GM19463 (cell line): ENCODE measurements at regions not wholly inside any gene's neighbourhood (a gene's known extent, or its start where the extent isn't known, plus 50 kb on each side); places are given as distances from the start of the nearest gene placed in this dataset.
A peak's percentile ranks its signal among the peaks of the same experiment; 100 is the strongest.

Experiments used
- ATAC-seq: cut with Tn5 transposase; IDR thresholded peaks from one replicate; pipeline ENCODE4 v1.9.1; 2021; ENCODE audit warnings: mild to moderate bottlenecking, moderate library complexity; ENCODE audit not compliant: unreplicated experiment

- ATAC-seq, result no peak
These were observed 213.7 kb upstream of the NR4A3 start for GRCh38 chr9:99607842-99608448.

- no peak for ATAC-seq
These were observed 207.3 kb upstream of the NR4A3 start for GRCh38 chr9:99614341-99614740.

GRCh38 chr9:99621040-99621439, 200.6 kb upstream of the NR4A3 start:
- no peak for ATAC-seq

- no peak for ATAC-seq
These were observed 199.0 kb upstream of the NR4A3 start for GRCh38 chr9:99622679-99623078.

GRCh38 chr9:99623780-99624364, 197.8 kb upstream of the NR4A3 start:
- ATAC-seq, result no peak

DNA sequence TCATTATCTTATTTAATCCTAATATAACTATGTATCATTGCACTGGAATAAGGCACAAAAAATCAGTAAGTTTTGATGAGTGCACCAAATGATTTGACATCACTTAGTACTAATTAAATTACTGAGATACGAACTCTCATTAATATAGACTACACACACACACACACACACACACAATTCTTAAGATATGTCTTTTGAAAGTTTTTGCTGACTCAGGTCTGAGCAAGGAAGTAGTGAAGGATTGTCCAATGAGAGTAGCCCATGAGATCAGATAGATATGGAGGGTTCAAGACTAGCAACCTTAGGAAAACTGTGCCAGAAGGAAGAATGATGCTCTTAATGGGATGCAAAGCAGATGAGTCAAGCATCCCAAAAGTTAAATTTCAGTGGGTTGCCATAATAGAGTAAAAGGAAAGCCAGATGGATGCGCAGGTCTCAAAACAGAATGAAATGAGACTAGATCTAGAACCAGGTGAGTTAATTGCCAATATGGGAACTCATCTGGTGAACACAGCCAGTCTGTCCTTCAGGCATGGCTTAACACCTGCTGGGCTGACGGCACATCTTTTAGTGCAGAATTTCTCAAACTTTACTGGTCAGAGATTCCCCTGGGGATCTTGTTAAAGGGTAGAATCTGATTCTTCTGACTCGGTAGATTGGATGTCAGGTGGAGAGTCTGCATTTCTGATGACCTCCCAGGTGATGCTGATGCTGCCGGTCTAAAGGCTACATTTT, 197.0 kb upstream of the NR4A3 start:
- no peak for ATAC-seq

DNA sequence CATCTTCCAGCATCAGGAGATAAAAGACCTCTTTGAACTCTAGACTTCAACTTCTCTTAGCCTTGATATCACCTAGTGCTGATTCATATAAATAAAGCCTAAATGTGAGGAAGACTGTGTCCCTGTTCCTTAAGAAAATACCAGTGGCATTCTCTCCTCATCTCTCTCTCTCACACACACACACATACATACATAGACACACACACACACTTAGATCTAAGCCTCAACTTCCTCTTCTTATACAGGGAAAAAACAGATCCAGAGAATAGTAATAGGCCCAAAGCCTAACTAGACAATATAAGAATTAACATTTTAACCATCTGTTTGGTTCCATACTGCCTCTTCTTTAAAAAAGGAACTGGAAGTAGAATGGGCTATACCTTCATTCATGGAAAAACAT, 195.3 kb upstream of the NR4A3 start:
- ATAC-seq, result no peak

- no peak for ATAC-seq
These were observed 193.4 kb upstream of the NR4A3 start for GRCh38 chr9:99628285-99628684.

- no peak for ATAC-seq
These were observed 192.7 kb upstream of the NR4A3 start for GRCh38 chr9:99628849-99629620.

DNA sequence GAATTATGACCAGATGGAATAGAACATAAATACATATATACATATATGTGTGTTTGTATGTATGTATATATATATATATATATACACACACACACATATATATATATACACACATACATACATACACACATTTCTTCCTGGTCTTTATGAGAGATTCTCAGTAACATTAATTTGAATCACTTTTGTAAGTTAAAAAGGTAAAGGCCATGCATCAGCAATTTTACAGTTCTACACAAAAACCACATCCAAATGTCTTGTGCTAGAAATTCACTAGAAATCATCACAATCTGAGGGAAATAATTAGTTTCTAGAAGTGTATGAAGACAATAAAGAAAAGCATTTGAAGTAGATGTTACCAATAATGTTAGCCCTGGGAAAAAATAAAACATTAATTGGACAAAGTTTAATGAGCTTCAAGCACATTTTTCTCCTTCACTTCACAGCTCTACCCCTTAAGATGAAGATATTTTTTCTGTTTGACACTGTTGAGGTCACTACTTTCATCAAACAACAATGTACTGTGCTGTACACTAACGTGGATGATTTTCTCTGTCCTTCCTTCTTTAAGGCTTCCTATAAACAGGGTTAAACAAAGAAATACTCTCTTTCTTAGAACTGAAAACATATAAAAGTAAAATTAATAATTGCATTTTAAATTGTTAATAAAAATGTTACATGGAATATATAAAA, 189.2 kb upstream of the NR4A3 start:
- no peak for ATAC-seq

DNA sequence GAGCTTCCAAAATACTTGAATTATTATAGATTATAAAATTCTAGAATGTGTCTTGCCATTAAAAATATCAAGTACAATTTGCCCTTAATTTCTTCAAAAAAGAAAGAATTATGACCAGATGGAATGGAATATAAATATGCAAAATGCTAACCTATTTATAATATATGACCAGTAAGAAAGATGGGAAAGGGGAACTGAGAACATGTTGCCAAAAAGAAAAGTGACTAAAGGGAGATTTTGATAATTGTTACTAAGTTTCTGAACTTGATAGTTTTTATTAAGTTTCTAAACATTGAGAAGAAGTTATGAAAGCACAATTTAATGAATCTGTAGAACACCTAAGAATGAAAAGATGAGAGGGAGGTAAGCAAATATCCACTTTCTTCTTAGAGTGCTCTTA, 188.4 kb upstream of the NR4A3 start:
- no peak for ATAC-seq

DNA sequence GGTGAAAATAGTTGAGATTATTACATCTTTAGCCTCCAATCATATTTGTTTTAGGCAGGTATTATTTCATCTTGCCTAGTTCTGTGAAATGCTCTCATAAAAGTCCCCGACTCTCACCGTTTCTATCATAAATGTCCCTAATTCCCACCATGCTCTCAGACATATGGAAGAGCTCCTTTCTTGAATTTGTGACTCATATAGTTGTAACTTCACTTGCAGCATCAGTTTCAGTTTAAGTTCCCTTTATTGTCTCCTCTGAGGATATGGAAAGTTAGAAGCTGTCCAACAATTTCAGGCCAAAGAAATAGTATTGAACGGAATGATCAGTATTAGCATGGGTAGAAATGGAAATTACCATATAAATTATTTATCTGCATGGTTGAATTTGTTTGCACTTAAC, 187.5 kb upstream of the NR4A3 start:
- no peak for ATAC-seq

GRCh38 chr9:99635032-99635431, 186.7 kb upstream of the NR4A3 start:
- ATAC-seq, result no peak

- no peak for ATAC-seq
These were observed 184.0 kb upstream of the NR4A3 start for GRCh38 chr9:99637641-99638040.

GRCh38 chr9:99638971-99639370, 182.7 kb upstream of the NR4A3 start:
- no peak for ATAC-seq

- no peak for ATAC-seq
These were observed 174.1 kb upstream of the NR4A3 start for GRCh38 chr9:99647604-99648003.

GRCh38 chr9:99650187-99650874, 171.4 kb upstream of the NR4A3 start:
- ATAC-seq, result no peak

GRCh38 chr9:99660191-99660636, 161.5 kb upstream of the NR4A3 start:
- peak; percentile 95 for ATAC-seq

- no peak for ATAC-seq
These were observed 158.4 kb upstream of the NR4A3 start for GRCh38 chr9:99663297-99663696.

GRCh38 chr9:99663856-99664255, 157.8 kb upstream of the NR4A3 start:
- ATAC-seq, result no peak
